Activated naive CD8-positive, alpha-beta T cell treated with anti-CD3 and anti-CD28 coated beads, Interleukin-2, amount 10 ng/mL, durations not matched to agents 7 days and 5 days (primary cell): ENCODE measurements at regions not wholly inside any gene's neighbourhood (a gene's known extent, or its start where the extent isn't known, plus 50 kb on each side); places are given as distances from the start of the nearest gene placed in this dataset.

Source experiments
- ATAC-seq: fragments of 150-1000 bp; cut with Tn5 transposase; one replicate; pipeline ENCODE4 v1.10.0; 2021; ENCODE audit warnings: low read depth, moderate library complexity
- POLR2A ChIA-PET: fragments of 350-600 bp; sonication (Branson Sonifier 250); formaldehyde crosslinking; loops from one replicate; lab custom pipeline; 2021; ENCODE audit warnings: antibody characterized with exemption; lab: Charles Lee
- DNase-seq: peaks from one replicate; pipeline ENCODE4 v3.0.0; 2021
- H3K27ac Mint-ChIP-seq: one replicate; pipeline ENCODE4 v1.8.0; 2022; ENCODE audit warnings: mild to moderate bottlenecking, mixed read lengths
- H3K27me3 Mint-ChIP-seq: one replicate; pipeline ENCODE4 v1.8.0; 2022; ENCODE audit warnings: mild to moderate bottlenecking, moderate library complexity, mixed read lengths
- H3K36me3 Mint-ChIP-seq: one replicate; pipeline ENCODE4 v1.8.0; 2021; ENCODE audit warnings: mild to moderate bottlenecking, mixed read lengths
- H3K4me1 Mint-ChIP-seq: one replicate; pipeline ENCODE4 v1.8.0; 2021; ENCODE audit warnings: mixed read lengths
- H3K4me3 Mint-ChIP-seq: one replicate; pipeline ENCODE4 v1.8.0; 2022; ENCODE audit warnings: mild to moderate bottlenecking, moderate library complexity, mixed read lengths
- H3K9me3 Mint-ChIP-seq: one replicate; pipeline ENCODE4 v1.8.0; 2021; ENCODE audit warnings: mixed read lengths

GRCh38 chr7:153005750-153006435 lies 246.3 kb downstream of the ACTR3B start:
- Mint-ChIP-seq H3K4me3 (no peak overlapping the region), H3K4me1 (no peaks in the 10 kb centered on the region)

DNA sequence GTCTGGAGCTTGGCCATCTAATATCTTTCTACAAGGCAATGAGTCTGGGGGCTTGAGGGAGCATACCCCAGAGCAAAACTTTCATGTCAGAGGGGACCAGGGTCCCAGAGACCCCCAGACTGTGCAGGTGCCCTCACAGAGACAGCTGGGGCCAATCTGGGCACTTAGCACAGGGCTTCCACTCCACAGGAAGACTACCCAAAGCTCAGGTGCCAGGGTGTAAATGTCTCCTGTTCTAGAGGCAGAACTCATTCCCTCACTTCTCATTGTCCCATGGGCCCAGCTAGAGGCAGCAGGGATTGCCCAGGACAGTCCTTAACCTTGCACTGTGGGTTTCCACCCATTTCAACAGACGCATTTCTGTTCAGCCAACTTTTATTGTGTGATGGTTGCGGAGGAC lies 246.9 kb downstream of the ACTR3B start:
- no peaks in the 10 kb centered on the region for H3K36me3 Mint-ChIP-seq
- no peak overlapping the region for H3K27ac Mint-ChIP-seq
- no peak for DNase-seq
- H3K9me3 Mint-ChIP-seq: no peaks in the 10 kb centered on the region
- no peak overlapping the region for H3K4me3 Mint-ChIP-seq
- no peak for ATAC-seq
- no peaks in the 10 kb centered on the region for H3K27me3 Mint-ChIP-seq
- POLR2A ChIA-PET: no interaction called here
- no peaks in the 10 kb centered on the region for H3K4me1 Mint-ChIP-seq

More at GRCh38 chr7:153005750-153006435, 246.3 kb downstream of the ACTR3B start:
- Mint-ChIP-seq H3K27me3 (no peaks in the 10 kb centered on the region), H3K9me3 (no peaks in the 10 kb centered on the region), H3K36me3 (no peaks in the 10 kb centered on the region), H3K27ac (no peak overlapping the region)
- ATAC-seq (no peak), DNase-seq (no peak)
- POLR2A ChIA-PET: no interaction called here

DNA sequence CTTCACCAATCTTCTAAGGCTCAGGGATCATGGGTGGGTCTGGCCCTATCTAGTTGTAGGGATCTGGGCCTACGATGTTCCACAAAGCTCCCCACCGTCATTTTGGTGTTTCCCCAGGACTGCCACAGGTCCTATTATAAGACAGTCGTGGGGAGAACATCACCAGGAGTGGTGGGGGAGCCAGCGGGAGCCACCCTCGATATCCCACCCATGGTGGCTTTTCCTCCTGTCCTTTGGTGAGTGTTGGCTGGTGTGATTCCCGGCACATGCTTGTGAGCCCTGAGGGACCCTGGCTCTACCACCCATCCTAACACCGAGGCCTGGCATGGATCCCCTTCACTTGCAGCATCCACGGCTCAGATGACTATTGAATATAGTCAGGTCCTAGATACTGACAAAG lies 247.4 kb downstream of the ACTR3B start:
- no peak overlapping the region for H3K27ac Mint-ChIP-seq
- no peak overlapping the region for H3K4me3 Mint-ChIP-seq
- no peaks in the 10 kb centered on the region for H3K36me3 Mint-ChIP-seq
- no peaks in the 10 kb centered on the region for H3K4me1 Mint-ChIP-seq
- POLR2A ChIA-PET: no interaction called here
- no peaks in the 10 kb centered on the region for H3K27me3 Mint-ChIP-seq
- DNase-seq (no peak), ATAC-seq (no peak)
- no peaks in the 10 kb centered on the region for H3K9me3 Mint-ChIP-seq

- H3K9me3 Mint-ChIP-seq: no peaks in the 10 kb centered on the region
- H3K4me1 Mint-ChIP-seq: no peaks in the 10 kb centered on the region
- no peaks in the 10 kb centered on the region for H3K27me3 Mint-ChIP-seq
- no peak for DNase-seq
- H3K36me3 Mint-ChIP-seq: no peaks in the 10 kb centered on the region
- POLR2A ChIA-PET: no interaction called here
- ATAC-seq: no peak
- no peak overlapping the region for H3K4me3 Mint-ChIP-seq
- no peak overlapping the region for H3K27ac Mint-ChIP-seq
Observed at GRCh38 chr7:153010416-153010815, 250.9 kb downstream of the ACTR3B start.

DNA sequence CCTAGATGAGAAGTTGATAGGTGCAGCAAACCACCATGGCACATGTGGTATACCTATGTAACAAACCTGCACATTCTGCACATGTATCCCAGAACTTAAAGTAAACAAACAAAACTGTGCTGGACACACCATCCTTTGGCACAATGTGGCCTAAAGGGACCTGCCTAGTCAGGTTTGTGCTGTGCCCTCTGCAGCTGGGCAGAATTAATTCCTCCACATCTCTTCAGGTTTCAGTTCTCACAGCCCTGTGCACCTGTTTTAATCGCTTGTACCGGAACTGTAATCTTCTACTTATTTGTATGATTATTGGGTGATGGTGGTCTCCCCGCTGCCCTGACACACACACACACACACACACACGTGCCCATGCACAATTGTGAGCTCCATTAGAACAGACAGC lies 252.7 kb downstream of the ACTR3B start:
- H3K4me3 Mint-ChIP-seq: no peak overlapping the region

GRCh38 chr7:153017223-153017622 lies 257.7 kb downstream of the ACTR3B start:
- H3K4me3 Mint-ChIP-seq: no peak overlapping the region
- H3K27ac Mint-ChIP-seq: no peak overlapping the region
- POLR2A ChIA-PET: no interaction called here
- no peak for DNase-seq
- ATAC-seq: no peak
- no peaks in the 10 kb centered on the region for H3K4me1 Mint-ChIP-seq
- peaks cover 2% of the 10 kb centered on the region for H3K27me3 Mint-ChIP-seq
- peaks cover 1% of the 10 kb centered on the region for H3K9me3 Mint-ChIP-seq
- H3K36me3 Mint-ChIP-seq: no peaks in the 10 kb centered on the region

More for the DNA sequence above, 252.7 kb downstream of the ACTR3B start:
- DNase-seq (no peak), ATAC-seq (no peak)
- no peak overlapping the region for H3K27ac Mint-ChIP-seq
- H3K9me3 Mint-ChIP-seq: no peaks in the 10 kb centered on the region
- POLR2A ChIA-PET: no interaction called here
- H3K4me1 Mint-ChIP-seq: no peaks in the 10 kb centered on the region
- H3K27me3 Mint-ChIP-seq: no peaks in the 10 kb centered on the region
- H3K36me3 Mint-ChIP-seq: no peaks in the 10 kb centered on the region

DNA sequence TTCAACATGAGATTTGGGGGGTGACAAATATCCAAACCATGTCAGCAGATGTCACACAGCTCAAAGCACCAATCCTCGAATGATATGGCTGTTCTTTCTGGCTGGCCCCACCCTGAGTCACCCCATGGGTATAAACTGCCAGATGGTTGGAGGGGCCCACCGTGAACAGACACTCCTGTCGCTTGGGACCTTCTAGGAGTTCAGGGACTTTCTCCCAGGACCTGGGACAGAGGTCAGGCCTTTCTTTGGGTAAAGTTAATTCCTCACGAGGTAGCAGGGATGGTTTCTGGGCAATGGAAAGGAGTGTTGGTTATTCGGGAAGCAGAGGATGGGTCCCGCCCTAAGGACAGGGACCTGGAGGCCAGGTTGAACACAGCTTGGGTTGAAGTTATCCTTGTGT lies 262.0 kb downstream of the ACTR3B start:
- POLR2A ChIA-PET: no interaction called here
- DNase-seq: no peak
- H3K27ac Mint-ChIP-seq: no peak overlapping the region
- H3K4me3 Mint-ChIP-seq: no peak overlapping the region
- H3K9me3 Mint-ChIP-seq: peaks cover 1% of the 10 kb centered on the region
- no peaks in the 10 kb centered on the region for H3K4me1 Mint-ChIP-seq
- peaks cover 3% of the 10 kb centered on the region for H3K27me3 Mint-ChIP-seq
- ATAC-seq: no peak
- H3K36me3 Mint-ChIP-seq: no peaks in the 10 kb centered on the region

GRCh38 chr7:153022475-153023193 lies 263.1 kb downstream of the ACTR3B start:
- no peak overlapping the region for H3K4me3 Mint-ChIP-seq
- ATAC-seq (no peak), DNase-seq (no peak)
- peaks cover 1% of the 10 kb centered on the region for H3K9me3 Mint-ChIP-seq
- no peak overlapping the region for H3K27ac Mint-ChIP-seq
- peaks cover 3% of the 10 kb centered on the region for H3K27me3 Mint-ChIP-seq
- no peaks in the 10 kb centered on the region for H3K36me3 Mint-ChIP-seq
- POLR2A ChIA-PET: interaction anchor here (0.6 kb wide), 1 partner anchor 178 kb away, joined by 3 read pairs; no protein-coding TSS in a partner anchor
- no peaks in the 10 kb centered on the region for H3K4me1 Mint-ChIP-seq

DNA sequence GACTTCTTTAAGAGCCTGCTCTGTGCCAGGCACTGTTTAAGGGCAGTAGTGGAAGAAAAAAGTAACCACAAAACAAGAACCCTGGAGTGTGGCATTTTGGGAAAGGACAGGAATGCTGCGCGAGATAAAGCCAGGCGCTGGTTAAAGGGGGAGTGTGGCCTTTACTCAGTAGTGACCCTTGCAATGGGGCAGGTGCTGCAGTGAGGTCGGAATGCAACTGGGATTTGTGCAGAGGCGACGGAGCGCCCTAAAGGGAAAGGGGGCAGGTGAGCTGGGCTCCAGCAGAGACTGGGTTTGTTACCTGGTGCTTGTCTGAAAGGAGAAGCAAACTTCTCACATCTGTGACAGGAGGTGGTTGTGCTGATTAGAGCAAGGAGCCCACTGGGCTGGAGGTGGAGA lies 263.6 kb downstream of the ACTR3B start:
- no peaks in the 10 kb centered on the region for H3K4me1 Mint-ChIP-seq
- no peak for DNase-seq
- no peaks in the 10 kb centered on the region for H3K36me3 Mint-ChIP-seq
- peaks cover 1% of the 10 kb centered on the region for H3K9me3 Mint-ChIP-seq
- H3K27me3 Mint-ChIP-seq: peaks cover 3% of the 10 kb centered on the region
- H3K27ac Mint-ChIP-seq: no peak overlapping the region
- no peak for ATAC-seq
- no peak overlapping the region for H3K4me3 Mint-ChIP-seq
- POLR2A ChIA-PET: no interaction called here

GRCh38 chr7:153027210-153027609 lies 267.7 kb downstream of the ACTR3B start:
- Mint-ChIP-seq H3K4me1 (no peaks in the 10 kb centered on the region), H3K4me3 (no peak overlapping the region), H3K9me3 (no peaks in the 10 kb centered on the region), H3K27ac (no peak overlapping the region), H3K27me3 (peaks cover 1% of the 10 kb centered on the region), H3K36me3 (no peaks in the 10 kb centered on the region)
- POLR2A ChIA-PET: no interaction called here
- ATAC-seq (no peak), DNase-seq (no peak)

DNA sequence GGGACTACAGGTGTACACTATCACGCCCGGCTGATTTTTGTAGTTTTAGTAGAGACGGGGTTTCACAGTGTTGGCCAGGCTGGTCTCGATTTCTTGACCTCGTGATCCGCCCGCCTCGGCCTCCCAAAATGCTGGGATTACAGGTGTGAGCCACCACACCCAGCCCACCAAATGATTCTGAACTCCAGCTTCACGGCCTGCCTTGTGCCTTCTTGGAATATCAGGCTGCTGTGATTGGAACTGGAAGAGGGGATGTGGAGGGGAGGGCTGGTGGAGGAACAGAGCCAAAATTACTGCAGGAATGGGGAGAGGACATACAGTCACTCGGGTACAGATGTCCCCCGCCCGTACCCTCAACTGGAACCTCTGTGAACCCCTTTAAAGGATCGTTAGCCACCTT lies 268.4 kb downstream of the ACTR3B start:
- POLR2A ChIA-PET: no interaction called here
- ATAC-seq (no peak), DNase-seq (no peak)
- Mint-ChIP-seq H3K36me3 (no peaks in the 10 kb centered on the region), H3K4me3 (no peak overlapping the region), H3K27ac (no peak overlapping the region), H3K4me1 (no peaks in the 10 kb centered on the region), H3K27me3 (no peaks in the 10 kb centered on the region), H3K9me3 (no peaks in the 10 kb centered on the region)

GRCh38 chr7:153030976-153031375 lies 271.4 kb downstream of the ACTR3B start:
- Mint-ChIP-seq H3K27ac (no peak overlapping the region), H3K27me3 (peaks cover 2% of the 10 kb centered on the region), H3K4me3 (no peak overlapping the region), H3K9me3 (no peaks in the 10 kb centered on the region), H3K36me3 (no peaks in the 10 kb centered on the region), H3K4me1 (no peaks in the 10 kb centered on the region)
- POLR2A ChIA-PET: no interaction called here
- ATAC-seq (no peak), DNase-seq (no peak)

GRCh38 chr7:153034791-153035190 lies 275.2 kb downstream of the ACTR3B start:
- H3K4me3 Mint-ChIP-seq: no peak overlapping the region
- ATAC-seq (no peak), DNase-seq (no peak)
- H3K4me1 Mint-ChIP-seq: no peaks in the 10 kb centered on the region
- H3K27me3 Mint-ChIP-seq: peaks cover 4% of the 10 kb centered on the region
- H3K27ac Mint-ChIP-seq: no peak overlapping the region
- H3K36me3 Mint-ChIP-seq: no peaks in the 10 kb centered on the region
- peaks cover 1% of the 10 kb centered on the region for H3K9me3 Mint-ChIP-seq
- POLR2A ChIA-PET: no interaction called here

DNA sequence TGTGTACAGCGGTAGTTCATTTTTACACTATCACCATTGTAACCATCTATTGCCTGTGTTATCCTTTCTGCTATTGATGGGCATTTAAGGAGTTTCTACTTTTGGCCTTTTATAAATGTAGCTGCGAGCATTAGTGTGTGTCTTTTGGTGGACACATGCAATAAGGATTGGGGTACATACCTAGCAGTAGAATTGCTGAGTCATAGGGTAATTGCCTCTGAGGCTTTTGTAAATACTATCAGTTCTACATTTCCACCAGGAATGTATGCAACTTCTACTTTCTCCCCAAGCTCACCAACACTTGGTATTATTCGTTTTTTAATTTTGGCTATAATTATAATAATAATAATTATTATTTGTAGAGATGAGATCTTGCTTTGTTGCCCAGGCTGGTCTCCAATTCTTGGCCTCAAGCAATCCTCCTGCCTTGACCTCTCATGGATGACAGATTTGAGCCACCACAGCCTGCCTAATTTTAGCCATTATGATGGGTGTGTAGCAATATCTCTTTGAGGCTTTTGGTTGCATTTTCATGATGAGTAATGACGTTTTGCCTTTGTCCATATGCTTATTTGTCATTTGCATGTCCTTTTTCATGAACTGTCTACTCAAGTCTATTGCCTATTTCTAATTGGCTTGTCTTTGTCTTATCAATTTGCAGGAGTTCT lies 277.0 kb downstream of the ACTR3B start:
- no peak overlapping the region for H3K4me3 Mint-ChIP-seq
- POLR2A ChIA-PET: no interaction called here
- peaks cover 4% of the 10 kb centered on the region for H3K27me3 Mint-ChIP-seq
- no peaks in the 10 kb centered on the region for H3K36me3 Mint-ChIP-seq
- peaks cover 1% of the 10 kb centered on the region for H3K9me3 Mint-ChIP-seq
- H3K4me1 Mint-ChIP-seq: no peaks in the 10 kb centered on the region
- no peak overlapping the region for H3K27ac Mint-ChIP-seq
- DNase-seq (no peak), ATAC-seq (no peak)
